Erythroblast (primary cell): ENCODE measurements at regions not wholly inside any gene's neighbourhood (a gene's known extent, or its start where the extent isn't known, plus 50 kb on each side); places are given as distances from the start of the nearest gene placed in this dataset.

Source experiments
- GATA1 ChIP-seq: IDR thresholded peaks from 2 replicates; pipeline ENCODE4 v1.6.1; 2011; ENCODE audit warnings: low read depth, mild to moderate bottlenecking, control low read depth, low read length, moderate library complexity
- POLR2A ChIP-seq: IDR thresholded peaks from 2 replicates; pipeline ENCODE4 v1.6.1; 2011; ENCODE audit warnings: mild to moderate bottlenecking, low read length

DNA sequence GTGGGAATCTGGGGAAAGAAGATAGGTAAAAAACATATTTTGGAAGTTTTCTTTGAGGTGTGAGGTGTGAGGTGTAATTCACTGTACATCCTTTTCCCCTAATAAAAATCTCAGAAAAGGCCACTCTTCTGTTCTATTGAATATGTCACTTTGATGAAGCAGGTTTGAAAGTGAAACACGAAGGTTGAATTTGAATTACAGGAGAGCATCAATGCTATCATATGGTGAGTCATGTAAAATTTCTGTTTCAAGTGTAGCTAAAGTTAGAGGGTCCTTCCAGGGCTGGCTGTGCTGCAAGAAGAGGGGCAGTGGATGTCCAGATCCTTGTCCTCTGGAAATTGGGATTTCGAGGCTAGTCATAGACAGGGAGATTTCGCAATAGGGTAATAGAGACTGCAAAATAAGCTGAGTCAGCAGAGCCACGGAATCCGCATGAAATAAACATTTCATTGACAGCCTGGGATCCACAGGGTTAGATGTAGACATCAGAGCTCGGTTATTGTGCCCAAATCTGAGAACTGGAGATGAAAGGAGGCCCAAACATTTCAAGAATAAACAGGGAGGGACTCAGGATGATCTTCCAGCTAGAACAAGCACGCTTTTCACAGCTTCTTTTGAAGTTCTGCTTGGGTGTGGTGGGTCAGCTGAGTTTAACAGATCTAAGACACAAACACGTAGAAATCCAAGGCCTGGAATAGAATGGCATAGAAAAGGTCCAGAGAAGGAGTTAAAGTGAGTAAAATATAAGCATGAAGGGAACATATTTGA is 194.4 kb upstream of the CDKN2B start:
- TF ChIP-seq POLR2A (no peak), GATA1 (no peak)
